K562 (cell line): ENCODE measurements at regions not wholly inside any gene's neighbourhood (a gene's known extent, or its start where the extent isn't known, plus 50 kb on each side); places are given as distances from the start of the nearest gene placed in this dataset.
"Not testable (repeated sequence)": the region's sequence is repeated elsewhere in the genome, so short reads cannot be mapped to it uniquely, and the experiment has no call there.

Experiments used
- ATAC-seq: fragments of 200-7000 bp; cut with Tn5 transposase; 3 replicates; pipeline ENCODE4 v1.9.1; 2020; ENCODE audit warnings: moderate library complexity
- BruUV-seq: library from RNA; stranded (reverse); fragments of 400-500 nt; replicated peaks from 2 replicates; lab custom pipeline; 2021; lab: Mats Ljungman, UMichigan
- CTCF ChIA-PET: fragments of 300-600 bp; formaldehyde crosslinking; extraction: SDS; loops from one replicate; lab custom pipeline; 2021; ENCODE audit warnings: low intra/inter-chr PET ratio; lab: Yijun Ruan, JAX
- POLR2A ChIA-PET: fragments of 300-600, 350-650 bp; sonication (Branson Sonifier 250); formaldehyde crosslinking; extraction: SDS; loops from one replicate; lab custom pipeline; 2021; ENCODE audit warnings: antibody characterized with exemption, inconsistent platforms; lab: Yijun Ruan, JAX
- DNase-seq, 4 experiments: peaks; one replicate each; pipeline versions ENCODE4 v3.0.0 to v3.0.0-alpha.2; 2011 to 2018; ENCODE audit warnings: low spot score in 3 of 4, mixed read lengths in 3 of 4; ENCODE audit errors: extremely low read depth in 1 of 4
- FAIRE-seq: peaks from 2 replicates; lab custom pipeline; 2011; peaks lifted over from hg19 to GRCh38; lab: Jason Lieb, UNC
- H2AFZ ChIP-seq: 2 replicates; pipeline ENCODE4 v1.6.0; 2011; ENCODE audit warnings: low read depth, low read length, control low read depth, inconsistent platforms
- H3K27ac ChIP-seq: fragments of 200-600 bp; 3 replicates; pipeline ENCODE4 v1.8.0; 2011; ENCODE audit warnings: low read depth, mild to moderate bottlenecking, control low read depth, inconsistent platforms, low read length, moderate library complexity, mixed read lengths; ENCODE audit errors: extremely low read depth
- H3K27me3 ChIP-seq, 2 experiments: fragments of 300-600 bp in 1 of 2; 2 replicates in 1 of 2; 3 replicates in 1 of 2; pipeline versions ENCODE4 v1.6.0 to v1.8.0; 2011; ENCODE audit warnings: inconsistent platforms in 2 of 2, low read length in 2 of 2, mild to moderate bottlenecking in 1 of 2, mixed read lengths in 1 of 2, moderate library complexity in 1 of 2; ENCODE audit not compliant: control insufficient read depth in 2 of 2, insufficient read depth in 2 of 2
- H3K36me3 ChIP-seq: fragments of 300-600 bp; 3 replicates; pipeline ENCODE4 v1.8.0; 2011; ENCODE audit warnings: mild to moderate bottlenecking, low read length, inconsistent platforms; ENCODE audit not compliant: control insufficient read depth, insufficient read depth
- H3K4me1 ChIP-seq, 2 experiments: fragments of 200-600 bp in 1 of 2; replicated peaks in 1 of 2; 2 replicates in 1 of 2; 3 replicates in 1 of 2; pipeline versions ENCODE4 v1.5.1 to v1.8.0; 2011; ENCODE audit warnings: inconsistent platforms in 2 of 2, low read length in 2 of 2, mild to moderate bottlenecking in 1 of 2, mixed read lengths in 1 of 2, moderate library complexity in 1 of 2; ENCODE audit not compliant: control insufficient read depth in 2 of 2, insufficient read depth in 2 of 2
- H3K4me2 ChIP-seq: 2 replicates; pipeline ENCODE4 v1.6.1; 2011; ENCODE audit warnings: low read length, control low read depth, inconsistent platforms, mixed read lengths; ENCODE audit not compliant: insufficient read depth
- H3K4me3 ChIP-seq: fragments of 200-600 bp; sonication (generic), shearing (Covaris generic); 2 replicates; pipeline ENCODE4 v1.5.1; 2016; ENCODE audit warnings: control low read depth, inconsistent platforms
- H3K79me2 ChIP-seq: fragments of 200-600 bp; 3 replicates; pipeline ENCODE4 v1.8.0; 2011; ENCODE audit warnings: low read length, inconsistent platforms; ENCODE audit not compliant: control insufficient read depth, insufficient read depth
- H3K9ac ChIP-seq, 2 experiments: 2 replicates each; pipeline versions ENCODE4 v1.6.0 to v1.6.1; 2011; ENCODE audit warnings: low read depth in 2 of 2, low read length in 2 of 2, control low read depth in 1 of 2, inconsistent platforms in 1 of 2, mild to moderate bottlenecking in 1 of 2, mixed read lengths in 1 of 2; ENCODE audit not compliant: insufficient read depth in 1 of 2
- H3K9me1 ChIP-seq: one replicate; pipeline ENCODE4 v1.6.0; 2011; ENCODE audit warnings: inconsistent platforms, mild to moderate bottlenecking, low read length, moderate library complexity; ENCODE audit not compliant: control insufficient read depth, insufficient read depth
- H3K9me3 ChIP-seq: replicated peaks from 2 replicates; pipeline ENCODE4 v1.5.1; 2011; ENCODE audit warnings: low read depth, low read length, inconsistent platforms; ENCODE audit not compliant: control insufficient read depth, insufficient read depth
- H4K20me1 ChIP-seq: replicated peaks from 2 replicates; pipeline ENCODE4 v1.6.1; 2011; ENCODE audit warnings: low read length, inconsistent platforms, mixed read lengths; ENCODE audit not compliant: control insufficient read depth, insufficient read depth
- ARID1B ChIP-seq: fragments of 450-650 bp; IDR thresholded peaks from 2 replicates; pipeline ENCODE4 v1.6.1; 2016; ENCODE audit warnings: antibody characterized with exemption, mild to moderate bottlenecking, inconsistent platforms
- CEBPB ChIP-seq: fragments of 450-650 bp; IDR thresholded peaks from 2 replicates; pipeline ENCODE4 v1.6.1; 2016; ENCODE audit warnings: missing genetic modification characterization, missing compliant biosample characterization
- CEBPG ChIP-seq, 3 experiments: fragments of 200-800 bp in 1 of 3; sonication (Bioruptor generic) in 1 of 3; sonication (generic) in 1 of 3; formaldehyde crosslinking in 1 of 3; IDR thresholded peaks in 2 of 3; conservative IDR thresholded peaks in 1 of 3; 2 replicates each; pipeline versions ENCODE4 v1.6.1 to v1.8.0; 2016 to 2022; ENCODE audit warnings: missing compliant biosample characterization in 2 of 3, missing genetic modification characterization in 2 of 3, mild to moderate bottlenecking in 1 of 3, missing genetic modification reagents in 1 of 3
- DPF2 ChIP-seq: fragments of 450-650 bp; IDR thresholded peaks from 2 replicates; pipeline ENCODE4 v1.6.1; 2016
- LEF1 ChIP-seq: fragments of 450-650 bp; IDR thresholded peaks from 2 replicates; pipeline ENCODE4 v1.6.1; 2016; ENCODE audit warnings: mild to moderate bottlenecking
- NFRKB ChIP-seq: fragments of 450-650 bp; IDR thresholded peaks from 2 replicates; pipeline ENCODE4 v1.6.1; 2016; ENCODE audit warnings: low read depth
- POLR2H ChIP-seq: IDR thresholded peaks from 2 replicates; pipeline ENCODE4 v1.6.1; 2016; ENCODE audit warnings: missing genetic modification characterization, low read depth, mild to moderate bottlenecking, control low read depth, missing compliant biosample characterization, moderate library complexity
- SMARCA4 ChIP-seq: fragments of 450-650 bp; IDR thresholded peaks from 2 replicates; pipeline ENCODE4 v1.6.1; 2016
- SMARCE1 ChIP-seq: fragments of 450-650 bp; IDR thresholded peaks from 2 replicates; pipeline ENCODE4 v1.7.1; 2016; ENCODE audit warnings: mild to moderate bottlenecking
- ZBTB40 ChIP-seq, 2 experiments: fragments of 450-650 bp in 1 of 2; sonication (generic) in 1 of 2; formaldehyde crosslinking in 1 of 2; IDR thresholded peaks; 2 replicates each; pipeline versions ENCODE4 v1.7.1 to v1.9.0; 2016 to 2022; ENCODE audit warnings: inconsistent platforms in 1 of 2, mild to moderate bottlenecking in 1 of 2, missing genetic modification reagents in 1 of 2
- WGBS: fragments of 100-300 bp; shearing (Covaris generic); methylation state at CpG from one replicate; pipeline ENCODE4 v1.1.6; 2016; ENCODE audit warnings: low coverage, mixed read lengths; ENCODE audit not compliant: insufficient coverage; ENCODE audit errors: missing lambda C conversion rate; 5-methylcytosine and 5-hydroxymethylcytosine counted together
- in situ Hi-C: fragments of 300-500 bp; cut with MboI; formaldehyde crosslinking; loops from 4 replicates; pipeline ENCODE4 v1.15.0; 2018; ENCODE audit warnings: inconsistent platforms, mixed read lengths
- intact Hi-C: fragments of 100-400 bp; cut with micrococcal nuclease; formaldehyde crosslinking; loops from 2 replicates; pipeline ENCODE4 v1.14.2; 2022
- TF ChIP-seq, protein P1 (sequence below): fragments of 450-650 bp; IDR thresholded peaks from 2 replicates; pipeline ENCODE4 v1.6.1; 2017; ENCODE audit warnings: mild to moderate bottlenecking, moderate library complexity

DNA sequence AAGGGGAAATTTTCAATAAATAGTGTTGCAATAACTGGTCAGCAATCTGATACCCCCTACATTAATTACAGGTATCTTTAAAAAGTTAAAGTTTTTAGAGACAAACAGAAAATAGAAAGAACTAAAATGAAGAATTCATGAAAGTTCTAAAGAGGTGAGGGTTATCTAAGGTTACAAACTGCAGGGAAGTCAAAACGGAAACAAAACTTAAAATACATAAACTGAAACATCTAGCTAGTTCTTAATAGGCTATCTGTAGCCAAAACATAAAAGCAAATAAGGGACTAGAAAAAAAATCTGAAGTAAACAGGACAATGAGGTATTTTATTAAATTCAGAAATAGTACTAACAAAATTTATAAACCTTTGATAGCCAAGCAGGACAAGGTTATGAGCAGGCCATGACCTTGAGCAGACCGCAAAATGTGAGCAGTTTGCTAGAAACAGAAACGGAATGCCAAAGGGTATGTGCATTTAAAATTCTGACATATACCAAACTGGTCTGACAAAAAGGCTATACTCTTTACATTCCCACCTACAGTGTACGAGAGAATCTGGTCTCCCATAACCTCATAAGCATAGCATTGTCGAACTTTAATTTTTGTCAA lies 56.9 kb upstream of the SRRM3 start:
- in situ Hi-C loops; H3K79me2 ChIP-seq; FAIRE-seq; H3K4me3 ChIP-seq; H4K20me1 ChIP-seq; CTCF ChIA-PET; TF ChIP-seq ZBTB40, CEBPG (CRISPR knock-in tag; IDR thresholded peaks at IDR 0.05): not testable (repeated sequence)
- Histone ChIP-seq H3K4me2 (peak overlapping the region; percentile 34; the same call in 1 of the 2 replicates), H2AFZ (peak overlapping the region; percentile 63)
- POLR2A ChIA-PET, result interaction anchor here (1.0 kb wide), 2 partner anchors 102 to 178 kb away, joined by 3 read pairs; no protein-coding TSS in a partner anchor
- TF ChIP-seq CEBPB (tag), result peak; percentile 51; the same call in 1 of the 2 replicates
- TF ChIP-seq, protein P1, sequence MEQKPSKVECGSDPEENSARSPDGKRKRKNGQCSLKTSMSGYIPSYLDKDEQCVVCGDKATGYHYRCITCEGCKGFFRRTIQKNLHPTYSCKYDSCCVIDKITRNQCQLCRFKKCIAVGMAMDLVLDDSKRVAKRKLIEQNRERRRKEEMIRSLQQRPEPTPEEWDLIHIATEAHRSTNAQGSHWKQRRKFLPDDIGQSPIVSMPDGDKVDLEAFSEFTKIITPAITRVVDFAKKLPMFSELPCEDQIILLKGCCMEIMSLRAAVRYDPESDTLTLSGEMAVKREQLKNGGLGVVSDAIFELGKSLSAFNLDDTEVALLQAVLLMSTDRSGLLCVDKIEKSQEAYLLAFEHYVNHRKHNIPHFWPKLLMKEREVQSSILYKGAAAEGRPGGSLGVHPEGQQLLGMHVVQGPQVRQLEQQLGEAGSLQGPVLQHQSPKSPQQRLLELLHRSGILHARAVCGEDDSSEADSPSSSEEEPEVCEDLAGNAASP, result peak; percentile 61
- TF ChIP-seq LEF1, result peak; percentile 74; the same call in 1 of the 2 replicates
- peak; percentile 40; the same call in 1 of the 2 replicates for TF ChIP-seq ZBTB40 (IDR thresholded peaks at IDR 0.05)
- TF ChIP-seq ARID1B, result peak; percentile 33
- TF ChIP-seq SMARCE1, result 0 out of 2 replicates have a peak, but pooled peaks have one; percentile 15
- TF ChIP-seq DPF2, result peak; percentile 34; the same call in 1 of the 2 replicates
- TF ChIP-seq SMARCA4, result 0 out of 2 replicates have a peak, but pooled peaks have one; percentile 43
- 0 out of 2 replicates have a peak, but pooled peaks have one; percentile 38 for TF ChIP-seq NFRKB
- TF ChIP-seq POLR2H (tag), result 0 out of 2 replicates have a peak, but pooled peaks have one; percentile 46
- peak in 1 of 2 experiments; percentile 40; a peak in 1 of 4 replicates for TF ChIP-seq CEBPG (tag; conservative IDR thresholded peaks at IDR 0.05 in 1 of 2, IDR thresholded peaks at IDR 0.05 in 1 of 2)
- TF ChIP-seq, all 486 proteins: peak for 11; not testable (repeated sequence) for 475
- H3K27ac ChIP-seq, result peak overlapping the region; percentile 7; the same call in 1 of the 3 replicates
- WGBS, result 41% methylated on average over 5 of the region's 5 CpGs
- BruUV-seq, intact Hi-C loops, H3K36me3 ChIP-seq, DNase-seq, H3K9me1 ChIP-seq, ATAC-seq, H3K9me3 ChIP-seq, H3K27me3 ChIP-seq: not testable (repeated sequence)
- peaks cover 0 to 13% of the 10 kb centered on the region in 2 experiments; a peak in 4 of 5 replicates for H3K4me1 ChIP-seq
- H3K9ac ChIP-seq, result 0 out of 4 replicates have a peak overlapping the region, but pooled peaks of 1 of the 2 experiments have one; percentile 0
